HepG2 (cell line): ENCODE measurements at regions not wholly inside any gene's neighbourhood (a gene's known extent, or its start where the extent isn't known, plus 50 kb on each side); places are given as distances from the start of the nearest gene placed in this dataset.

Experiments
- CTCF ChIP-seq: sonication (generic); formaldehyde crosslinking; IDR thresholded peaks from 2 replicates; pipeline ENCODE4 v1.5.0; 2020; ENCODE audit warnings: mild to moderate bottlenecking, missing genetic modification reagents, moderate library complexity
- HMGXB4 ChIP-seq, 2 experiments: sonication (generic) in 1 of 2; formaldehyde crosslinking in 1 of 2; IDR thresholded peaks; 2 replicates each; pipeline versions ENCODE4 v1.4.0 to v1.6.1; 2018 to 2020; ENCODE audit warnings: missing genetic modification reagents in 2 of 2, borderline replicate concordance in 1 of 2, low read depth in 1 of 2, mild to moderate bottlenecking in 1 of 2, missing biosample characterization in 1 of 2
- NBN ChIP-seq: fragments of 450-650 bp; conservative IDR thresholded peaks from 2 replicates; pipeline ENCODE4 v1.6.1; 2017
- POLR2A ChIP-seq, 2 experiments: IDR thresholded peaks; 2 replicates each; pipeline ENCODE4 v1.6.1; 2011; ENCODE audit warnings: low read depth in 2 of 2, low read length in 2 of 2, mild to moderate bottlenecking in 1 of 2, moderate library complexity in 1 of 2; ENCODE audit not compliant: insufficient read depth in 1 of 2
- U2AF2 ChIP-seq: fragments of 200-400 bp; formaldehyde crosslinking; IDR thresholded peaks from 2 replicates; pipeline ENCODE4 v1.6.1; 2017; ENCODE audit warnings: low read depth, mild to moderate bottlenecking, low read length
- UBTF ChIP-seq: sonication (generic); formaldehyde crosslinking; IDR thresholded peaks from 2 replicates; pipeline ENCODE4 v1.4.0; 2020; ENCODE audit warnings: mild to moderate bottlenecking, missing genetic modification reagents
- ZBTB7A ChIP-seq: sonication (generic); formaldehyde crosslinking; IDR thresholded peaks from 2 replicates; pipeline ENCODE4 v1.8.0; 2022; ENCODE audit warnings: mild to moderate bottlenecking, missing genetic modification reagents
- ZFYVE20 ChIP-seq: sonication (generic); formaldehyde crosslinking; IDR thresholded peaks from 2 replicates; pipeline ENCODE4 v1.8.0; 2023; ENCODE audit warnings: low read depth, mild to moderate bottlenecking, moderate library complexity, missing genetic modification reagents, borderline replicate concordance
- ZNF276 ChIP-seq: sonication (generic); formaldehyde crosslinking; IDR thresholded peaks from 2 replicates; pipeline ENCODE4 v1.4.0; 2020; ENCODE audit warnings: mild to moderate bottlenecking, low read depth, missing genetic modification reagents
- ZNF281 ChIP-seq: sonication (generic); formaldehyde crosslinking; IDR thresholded peaks from 2 replicates; pipeline ENCODE4 v1.4.0; 2020; ENCODE audit warnings: missing genetic modification reagents, borderline replicate concordance
- ZNF552 ChIP-seq: sonication (generic); formaldehyde crosslinking; IDR thresholded peaks from 2 replicates; pipeline ENCODE4 v1.9.0; 2022; ENCODE audit warnings: missing genetic modification reagents, mild to moderate bottlenecking, borderline replicate concordance
- ZNF740 ChIP-seq: sonication (generic); formaldehyde crosslinking; IDR thresholded peaks from 2 replicates; pipeline ENCODE4 v1.4.0; 2020; ENCODE audit warnings: missing genetic modification reagents

- no peak for TF ChIP-seq CTCF
- no peak for TF ChIP-seq UBTF (CRISPR knock-in tag)
- TF ChIP-seq POLR2A (IDR thresholded peaks at IDR 0.05; ENCODE audit: insufficient read depth in 1 of 2, low read depth in 2 of 2, low read length in 2 of 2) = no peak
- TF ChIP-seq ZNF281 = no peak
- no peak for TF ChIP-seq U2AF2
- TF ChIP-seq ZNF740 = no peak
- no peak for TF ChIP-seq ZNF276
- no peak for TF ChIP-seq ZFYVE20 (CRISPR knock-in tag)
- no peak for TF ChIP-seq ZBTB7A (CRISPR knock-in tag)
- TF ChIP-seq HMGXB4 (CRISPR knock-in tag; IDR thresholded peaks at IDR 0.05; ENCODE audit: borderline replicate concordance in 1 of 2, low read depth in 1 of 2) = no peak
- TF ChIP-seq ZNF552 (CRISPR knock-in tag) = no peak
- no peak for TF ChIP-seq NBN
Measured at GRCh38 chrX:128901018-128901417, 622.3 kb downstream of the SMARCA1 start.
